Cardiac septum (tissue), 1 donor: ENCODE measurements at regions not wholly inside any gene's neighbourhood (a gene's known extent, or its start where the extent isn't known, plus 50 kb on each side); places are given as distances from the start of the nearest gene placed in this dataset.
A peak's percentile ranks its signal among the peaks of the same experiment; 100 is the strongest.
"Not testable (repeated sequence)": the region's sequence is repeated elsewhere in the genome, so short reads cannot be mapped to it uniquely, and the experiment has no call there.

Source experiments
- DNase-seq: peaks from one replicate; pipeline ENCODE4 v3.0.0-alpha.2; 2020; ENCODE audit warnings: low spot score
- intact Hi-C: fragments of 100-400 bp; cut with DNase I; formaldehyde crosslinking; loops from one replicate; pipeline ENCODE4 v1.14.0; 2022
- donor health status: DM: no; HTN: no; CAD: no.

DNA sequence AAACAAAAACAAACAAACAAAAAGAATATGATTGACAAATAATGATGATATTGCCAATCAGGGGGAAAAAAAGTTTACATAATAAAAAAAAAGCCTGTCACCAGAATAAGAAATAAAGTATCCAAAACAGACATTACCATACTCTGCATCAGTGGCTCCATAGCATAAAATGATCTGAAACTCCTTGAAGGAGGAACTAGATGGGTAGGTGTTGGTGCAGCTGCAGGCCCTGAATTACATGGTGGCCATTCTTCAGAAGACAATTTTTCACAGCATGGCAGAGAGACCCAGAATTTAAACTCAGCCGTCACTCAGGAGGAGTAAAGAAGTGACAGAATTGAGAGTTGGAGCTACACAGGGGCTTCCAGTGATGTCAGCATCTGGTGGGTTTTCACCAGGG is 60.2 kb downstream of the GLUL start:
- no peak for DNase-seq
- intact Hi-C loops = no loop called here

DNA sequence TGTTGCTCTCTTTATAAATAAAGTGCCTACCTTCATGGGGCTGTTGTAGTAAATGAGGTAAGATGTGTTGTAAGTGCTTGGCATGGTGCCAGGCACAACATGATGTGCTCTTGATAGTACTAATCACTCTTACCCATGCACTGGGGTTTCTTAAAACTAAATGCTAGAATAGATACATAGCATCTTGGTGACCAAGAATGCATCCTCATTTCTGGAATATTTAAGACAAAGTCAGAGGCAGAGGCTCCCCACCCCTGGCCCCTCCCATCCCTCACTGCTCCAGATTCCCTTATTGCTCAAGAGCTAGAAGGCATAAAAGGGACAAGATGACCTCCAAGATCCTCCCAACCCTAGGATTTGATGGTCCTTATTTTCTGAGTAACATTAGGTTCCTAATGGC is 61.3 kb downstream of the GLUL start:
- DNase-seq = no peak
- intact Hi-C loops = no loop called here

DNA sequence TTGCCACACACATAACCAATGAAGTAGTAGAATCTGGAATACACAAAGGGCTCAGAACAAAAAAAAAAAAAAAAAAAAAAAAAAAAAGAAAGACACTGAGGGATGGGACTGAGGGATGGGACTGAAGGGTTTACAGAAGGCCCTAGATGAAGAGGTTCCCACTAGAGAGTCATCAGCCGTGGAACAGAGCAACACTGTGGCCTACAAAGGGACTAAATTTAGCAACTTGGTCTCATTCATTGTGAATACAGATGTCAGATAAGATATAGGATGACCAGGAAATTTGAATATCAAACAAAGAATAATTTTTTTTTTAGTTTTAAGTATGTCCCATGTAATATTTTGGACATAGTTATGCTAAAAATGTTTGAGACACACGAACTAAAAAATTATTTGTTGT is 62.1 kb downstream of the GLUL start:
- intact Hi-C loops = no loop called here
- DNase-seq = no peak

DNA sequence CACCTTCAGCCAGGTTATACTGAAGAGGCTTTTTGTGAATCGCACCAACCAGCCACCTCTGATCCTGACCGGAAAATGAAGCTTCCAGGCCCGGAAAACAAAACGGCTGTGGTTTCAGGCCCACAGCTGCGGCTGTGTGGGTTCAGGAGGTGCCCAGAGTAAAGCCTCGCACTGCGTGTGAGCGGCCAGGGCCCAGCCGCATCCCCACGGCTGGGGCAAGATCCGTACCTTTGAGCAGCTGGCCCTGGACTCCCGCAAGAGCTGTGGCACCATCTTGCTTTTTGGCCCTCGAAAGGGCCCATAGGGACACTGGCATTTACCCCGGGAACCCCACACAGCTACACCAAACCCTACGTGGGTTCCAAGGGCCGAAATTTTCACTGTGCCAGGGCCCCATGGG is 63.0 kb downstream of the GLUL start:
- intact Hi-C loops = no loop called here
- no peak for DNase-seq

DNA sequence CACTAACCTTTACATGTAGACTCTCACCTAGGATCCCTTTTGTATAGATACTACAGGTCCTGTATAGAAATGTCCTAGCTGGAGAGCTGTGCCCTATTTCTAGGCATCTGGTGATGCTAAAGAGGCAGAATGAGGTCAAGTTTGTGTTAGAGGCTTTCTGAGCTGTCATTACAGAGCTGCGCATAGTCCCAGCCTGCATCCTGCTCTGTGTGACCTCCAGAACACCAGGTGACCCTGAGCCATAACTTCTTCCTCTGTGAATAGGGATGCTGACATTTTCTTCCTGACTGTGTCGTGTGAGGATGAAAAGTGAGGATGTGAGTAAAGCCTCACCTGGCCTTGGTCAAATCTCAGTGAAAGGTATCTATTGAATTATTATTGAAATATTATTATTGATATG is 66.3 kb downstream of the GLUL start:
- intact Hi-C loops = no loop called here
- DNase-seq = no peak

DNA sequence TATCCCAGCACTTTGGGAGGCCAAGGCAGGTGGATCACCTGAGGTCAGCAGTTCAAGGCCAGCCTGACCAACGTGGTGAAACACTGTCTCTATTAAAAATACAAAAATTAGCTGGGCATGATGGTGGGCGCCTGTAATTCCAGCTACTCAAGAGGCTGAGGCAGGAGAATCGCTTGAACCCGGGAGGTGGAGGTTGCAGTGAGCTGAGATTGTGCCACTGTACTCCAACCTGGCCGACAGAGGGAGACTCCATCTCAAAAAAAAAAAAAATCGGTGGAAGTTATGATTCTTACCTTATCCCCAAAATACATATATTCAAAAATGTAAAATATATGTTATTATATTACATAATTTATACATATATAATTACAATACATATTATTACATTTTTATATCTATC is 70.1 kb downstream of the GLUL start:
- DNase-seq, intact Hi-C loops: not testable (repeated sequence)

DNA sequence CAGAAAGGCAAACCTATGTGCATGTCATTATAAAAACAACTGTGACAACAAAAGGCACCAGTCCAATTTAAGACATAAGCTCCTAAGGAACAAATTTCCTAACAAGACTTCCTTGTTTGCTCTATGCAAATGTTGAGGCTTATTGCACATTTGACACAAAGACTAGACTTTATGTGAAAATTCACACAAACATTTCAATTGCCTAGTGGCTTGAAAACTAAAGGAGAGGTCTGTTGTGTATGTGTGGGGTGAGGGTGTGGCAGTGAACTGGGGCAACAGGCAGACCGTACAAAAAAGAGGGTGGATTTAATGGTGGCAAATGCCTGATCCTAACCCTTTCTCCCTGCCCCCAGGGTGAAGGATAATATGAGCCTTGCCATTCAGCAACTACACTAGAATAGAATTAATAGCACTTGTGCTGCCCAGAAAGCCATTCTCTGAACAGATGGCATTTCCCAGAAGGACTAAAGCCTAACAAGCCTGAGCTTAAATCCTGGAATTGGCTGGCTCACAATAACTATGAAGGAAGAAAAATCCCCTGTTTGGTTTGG is 73.9 kb downstream of the GLUL start:
- DNase-seq = no peak
- intact Hi-C loops = no loop called here

DNA sequence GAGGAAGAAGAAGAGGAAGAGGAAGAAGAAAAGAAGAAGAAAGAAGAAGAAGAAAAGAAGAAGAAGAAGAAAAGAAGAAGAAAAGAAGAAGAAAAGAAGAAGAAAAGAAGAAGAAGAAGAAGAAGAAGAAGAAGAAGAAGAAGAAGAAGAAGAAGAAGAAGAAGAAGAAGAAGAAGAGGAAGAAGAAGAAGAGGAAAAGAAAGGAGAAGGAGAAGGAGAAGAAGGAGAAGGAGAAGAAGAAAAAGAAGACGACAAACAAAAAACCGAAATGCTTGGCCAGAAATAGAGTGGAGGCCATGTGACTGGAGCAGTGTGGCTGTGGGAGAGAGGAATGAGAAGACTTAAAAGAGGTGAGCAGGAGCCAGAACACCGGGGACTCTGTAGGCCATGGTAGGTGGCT is 75.1 kb downstream of the GLUL start:
- intact Hi-C loops, DNase-seq: not testable (repeated sequence)

DNA sequence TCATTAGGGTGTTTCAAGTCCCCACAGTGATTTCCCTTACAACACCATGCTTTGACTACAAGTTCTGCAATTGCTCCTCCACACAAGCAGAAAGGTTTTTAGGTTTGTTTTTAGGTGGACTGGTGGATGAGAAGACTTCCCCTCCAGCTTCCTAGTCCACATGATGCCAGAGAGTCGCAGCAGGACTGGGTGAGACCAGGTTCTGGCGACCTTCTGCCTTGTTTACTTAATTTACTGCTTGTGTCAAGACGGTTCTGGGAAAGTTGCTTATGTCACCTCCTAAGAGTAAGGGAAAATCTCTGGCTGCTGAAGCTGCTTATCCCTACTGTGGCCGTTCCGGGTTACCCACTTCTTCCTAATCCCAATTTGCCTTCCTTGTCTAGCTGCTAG is 76.4 kb downstream of the GLUL start:
- no peak for DNase-seq
- intact Hi-C loops = no loop called here

DNA sequence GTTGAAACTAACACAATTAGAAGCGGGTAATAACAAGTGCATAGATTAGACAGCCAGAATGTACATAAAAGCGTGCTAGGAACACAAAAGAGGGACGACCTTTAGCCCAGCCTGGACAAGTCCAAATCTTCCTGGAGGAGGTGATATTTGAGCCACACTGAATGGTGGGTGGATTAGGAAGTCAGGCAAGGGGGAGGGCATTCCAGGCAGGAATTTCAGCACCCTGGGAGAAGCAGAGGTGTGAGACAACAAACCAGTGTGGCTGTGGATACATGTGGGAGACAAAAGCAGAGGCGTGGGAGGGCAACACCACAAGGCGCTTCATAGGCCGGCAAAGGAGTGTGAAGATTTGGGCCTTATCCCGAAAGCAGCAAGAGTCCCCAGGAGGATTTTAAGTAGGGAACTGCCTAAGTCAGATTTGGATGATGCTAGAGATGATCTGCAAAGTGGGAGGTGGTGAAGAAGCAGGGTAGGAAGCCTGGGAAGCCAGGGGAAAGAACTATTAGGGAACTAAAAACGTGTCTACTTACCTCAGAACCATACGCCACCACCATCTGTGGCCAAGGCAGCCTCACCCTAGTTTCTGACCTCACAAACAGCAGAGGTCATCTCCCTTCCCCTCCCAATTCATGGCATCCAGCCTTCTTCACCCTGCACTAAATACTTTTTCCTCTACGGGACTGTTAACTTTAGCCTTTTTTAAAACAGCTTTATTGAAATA is 81.8 kb downstream of the GLUL start:
- intact Hi-C loops = no loop called here

DNA sequence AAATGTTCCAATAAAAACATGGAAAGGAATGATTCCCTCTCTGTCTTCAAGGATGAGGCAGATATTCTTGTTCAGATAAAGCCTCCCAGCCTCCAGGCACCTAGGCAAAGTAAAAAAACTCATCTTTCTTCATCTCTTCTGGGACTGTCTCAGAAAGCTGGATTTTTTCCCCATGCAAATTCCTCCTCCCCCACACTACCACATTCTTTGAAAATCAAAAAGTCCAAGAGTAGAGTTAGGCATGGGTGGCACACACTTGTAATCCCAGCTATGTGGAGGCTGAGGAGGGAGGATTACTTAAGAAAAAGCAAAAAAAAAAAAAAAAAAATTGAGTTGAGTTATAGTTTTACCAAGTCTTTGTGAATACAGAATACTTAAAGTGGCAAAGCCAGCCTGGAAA is 82.8 kb downstream of the GLUL start:
- no peak for DNase-seq
- intact Hi-C loops = no loop called here

More for the DNA sequence above, 81.8 kb downstream of the GLUL start:
- DNase-seq = no peak

DNA sequence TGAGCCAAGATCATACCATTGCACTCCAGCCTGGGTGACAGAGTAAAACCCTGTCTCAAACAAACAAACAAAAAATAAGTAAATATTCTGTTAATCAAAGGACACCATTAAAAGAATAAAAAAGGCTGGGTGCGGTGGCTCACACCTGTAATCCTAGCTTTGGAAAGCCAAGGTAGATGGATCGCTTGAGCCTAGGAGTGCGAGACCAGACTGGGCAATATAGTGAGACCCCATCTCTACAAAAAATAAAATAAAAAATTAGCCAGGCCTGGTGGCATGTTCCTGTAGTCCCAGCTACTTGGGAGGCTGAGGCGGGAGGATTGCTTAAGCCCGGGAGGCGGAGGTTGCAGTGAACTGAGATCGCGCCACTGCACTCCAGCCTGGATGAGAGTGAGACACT is 84.1 kb downstream of the GLUL start:
- DNase-seq, intact Hi-C loops: not testable (repeated sequence)

DNA sequence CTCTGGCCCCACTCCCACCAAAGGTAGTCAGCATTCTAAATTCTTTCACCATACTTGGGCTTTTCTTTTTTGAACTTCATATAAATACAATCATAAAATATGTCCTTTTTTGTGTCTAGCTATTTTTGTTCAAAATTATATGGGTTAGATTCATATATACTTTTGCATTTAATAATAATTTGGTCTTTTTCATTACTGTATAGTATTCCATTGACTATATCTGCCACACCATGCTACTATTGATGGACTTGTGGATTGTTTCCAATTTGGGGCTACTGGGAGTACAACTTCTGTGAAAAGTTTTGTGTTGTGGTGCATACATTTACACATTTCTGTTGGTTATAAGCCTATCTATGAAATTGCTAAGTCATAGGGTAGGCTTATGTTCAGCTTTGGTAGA is 85.7 kb downstream of the GLUL start:
- DNase-seq = no peak
- intact Hi-C loops = no loop called here

DNA sequence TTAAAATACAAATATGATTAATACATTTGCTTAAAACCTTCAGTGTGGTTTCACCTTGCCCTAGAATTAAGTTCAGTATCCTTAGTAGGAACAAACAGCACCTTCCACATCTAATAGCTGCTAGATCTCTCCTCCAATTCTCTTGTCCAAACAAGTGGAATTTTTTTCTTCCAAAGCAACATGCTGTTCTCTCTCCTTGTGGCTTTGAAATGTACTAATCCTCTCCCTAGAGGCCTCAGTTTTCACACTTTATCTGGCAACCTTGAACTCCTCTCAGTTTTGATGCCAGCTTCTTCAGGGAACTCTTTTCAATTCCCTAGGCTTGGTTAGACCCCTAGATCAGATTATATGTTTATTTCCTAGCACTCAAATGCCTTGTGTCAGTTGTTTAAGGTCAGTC is 87.0 kb downstream of the GLUL start:
- intact Hi-C loops = loop anchor here (5.0 kb wide), 2 partner anchors 88 to 162 kb away; partner anchors contain the start of gene GLUL
- no peak for DNase-seq

DNA sequence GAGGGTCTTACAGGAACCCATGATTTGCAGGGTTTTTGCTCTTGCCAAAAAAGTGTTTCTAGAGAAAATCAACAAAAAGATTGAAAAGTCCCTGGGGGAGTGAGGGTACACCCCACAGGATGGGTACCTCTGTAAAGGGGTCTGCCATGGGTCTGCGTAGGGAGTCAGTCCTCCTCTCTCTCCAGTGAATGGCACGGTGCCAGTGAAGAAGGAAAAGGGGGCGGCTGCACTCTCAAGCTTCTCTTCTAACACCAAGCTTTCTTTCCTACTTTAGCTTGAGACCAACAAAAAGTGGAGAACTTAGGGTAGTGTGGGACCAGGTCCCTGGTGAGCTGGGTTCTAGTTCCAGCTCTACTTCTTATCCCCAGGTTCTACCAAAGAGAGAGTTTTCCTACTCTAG is 87.4 kb downstream of the GLUL start:
- intact Hi-C loops = loop anchor here (5.0 kb wide), 2 partner anchors 88 to 162 kb away; partner anchors contain the start of gene GLUL
- DNase-seq = no peak

DNA sequence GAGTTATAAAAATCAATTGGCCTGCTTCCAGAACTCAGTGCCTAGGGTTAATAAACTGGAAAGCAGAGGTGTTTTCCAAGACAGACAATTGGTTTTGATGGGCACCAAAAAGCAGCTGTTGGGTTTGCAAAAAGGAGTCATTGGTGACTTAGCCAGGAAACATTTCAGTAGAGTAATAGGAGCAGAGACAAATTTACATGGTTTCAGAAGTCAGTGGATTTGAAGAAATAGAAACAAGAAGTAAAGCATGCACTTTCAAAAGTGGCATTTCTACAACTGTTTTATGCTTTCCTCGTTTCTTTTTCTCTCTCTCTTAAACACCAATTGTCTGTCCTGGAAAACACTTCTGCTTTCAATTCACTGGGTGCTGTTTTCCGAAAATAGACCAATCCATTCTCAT is 87.8 kb downstream of the GLUL start:
- no peak for DNase-seq
- intact Hi-C loops = loop anchor here (5.0 kb wide), 2 partner anchors 89 to 161 kb away; partner anchors contain the start of gene GLUL

DNA sequence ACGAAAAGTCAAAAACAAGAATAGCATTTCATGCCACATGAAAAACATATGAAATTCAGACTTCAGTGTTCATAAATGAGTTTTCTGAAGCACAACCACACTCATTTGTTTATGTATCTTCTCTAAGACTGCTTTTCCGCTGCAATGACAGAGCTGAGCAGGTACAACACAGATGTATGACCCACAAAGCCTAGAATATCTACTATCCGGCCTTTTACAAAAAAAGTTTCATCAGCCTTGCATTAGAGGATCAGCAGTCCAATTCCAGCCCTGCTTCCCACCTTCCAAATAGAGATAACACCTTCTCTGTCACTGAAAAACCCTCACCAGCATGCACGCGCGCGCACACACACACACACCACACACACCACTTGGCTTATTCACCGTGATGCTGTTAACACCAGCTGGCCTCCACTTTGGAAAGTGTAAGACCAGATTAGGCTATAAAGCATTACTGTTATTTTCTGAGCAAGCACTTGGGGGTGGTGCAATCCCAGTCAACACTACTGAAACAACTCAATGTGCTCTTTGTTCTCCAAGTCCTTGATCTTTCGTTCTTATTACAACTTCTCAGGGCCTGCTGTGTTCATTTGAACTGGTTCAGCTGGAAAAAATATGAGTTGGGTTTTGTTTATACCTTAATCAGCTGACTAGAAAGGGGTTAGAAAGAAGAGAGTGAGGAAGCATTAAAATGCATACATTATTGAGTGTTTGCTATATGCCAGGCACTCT is 90.0 kb downstream of the GLUL start:
- no peak for DNase-seq
- intact Hi-C loops = loop anchor here (5.0 kb wide), 2 partner anchors 91 to 159 kb away; partner anchors contain the start of gene GLUL

DNA sequence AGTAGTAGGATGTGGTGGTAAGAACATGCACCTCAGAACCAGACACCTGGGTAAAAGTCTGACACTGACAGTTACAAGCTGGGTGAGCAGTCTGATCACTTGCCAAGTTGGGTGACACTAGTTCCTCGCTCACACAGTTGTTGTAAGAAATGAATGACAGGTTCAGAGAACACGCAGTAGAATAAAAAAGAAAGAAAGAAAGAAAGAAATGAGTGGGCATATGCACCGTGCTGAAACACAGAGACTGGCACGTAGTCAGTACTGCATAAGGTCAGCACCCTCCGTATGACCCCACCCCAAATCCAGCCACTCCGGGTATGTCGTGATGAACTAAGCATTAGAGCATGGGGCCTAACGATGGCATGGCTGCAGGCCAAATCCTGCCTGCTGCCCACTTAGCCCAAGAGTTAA is 90.6 kb downstream of the GLUL start:
- no peak for DNase-seq
- intact Hi-C loops = loop anchor here (5.0 kb wide), 2 partner anchors 91 to 159 kb away; partner anchors contain the start of gene GLUL

DNA sequence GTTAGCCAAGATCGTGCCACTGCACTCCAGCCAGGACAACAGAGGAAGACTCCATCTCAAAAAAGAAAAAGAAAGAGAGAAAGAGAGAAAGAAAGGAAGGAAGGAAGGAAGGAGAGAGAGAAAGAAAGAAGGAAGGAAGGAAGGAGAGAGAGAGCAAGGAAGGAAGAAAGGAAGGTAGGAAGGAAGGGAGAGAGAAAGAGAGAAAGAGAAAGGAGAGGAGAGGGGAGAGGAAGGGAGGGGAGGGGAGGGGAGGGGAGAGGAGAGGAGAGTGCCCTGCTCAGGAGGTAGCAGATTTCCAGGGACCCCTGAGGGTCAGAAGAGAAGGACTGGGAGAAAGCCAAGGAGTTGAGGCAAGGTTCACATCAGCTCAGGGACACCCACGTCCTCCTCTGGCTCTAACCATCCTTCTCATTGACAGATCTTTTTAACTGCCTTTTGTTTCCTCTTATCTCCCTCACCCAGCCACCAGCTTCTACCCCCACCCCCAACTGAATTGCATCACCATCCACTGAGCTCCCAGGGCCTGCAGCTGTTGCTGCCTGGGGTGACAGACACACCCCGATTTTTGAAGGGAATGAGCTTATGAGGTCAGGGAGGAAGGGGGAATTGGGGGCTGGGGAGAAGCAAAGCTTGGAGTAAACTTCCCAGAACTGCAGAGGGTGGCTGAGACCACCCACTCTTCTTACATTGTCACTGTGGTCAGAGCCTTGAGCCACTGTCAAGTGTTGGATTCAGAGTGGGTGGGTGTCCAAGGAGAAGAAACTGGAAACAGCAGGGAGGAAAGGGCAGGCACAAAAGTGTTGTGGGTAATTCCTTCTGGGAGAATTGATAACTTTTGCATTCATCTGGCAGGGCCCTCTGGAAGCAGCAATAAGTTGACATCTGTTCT is 91.6 kb downstream of the GLUL start:
- intact Hi-C loops = loop anchor here (5.0 kb wide), 2 partner anchors 92 to 158 kb away; partner anchors contain the start of gene GLUL

More for the DNA sequence above, 91.6 kb downstream of the GLUL start:
- DNase-seq = peak; percentile 81
